GM12873 (cell line): ENCODE measurements at regions not wholly inside any gene's neighbourhood (a gene's known extent, or its start where the extent isn't known, plus 50 kb on each side); places are given as distances from the start of the nearest gene placed in this dataset.

ENCODE experiments used
- TF ChIP-seq, protein P1 (sequence below): IDR thresholded peaks from 2 replicates; pipeline ENCODE4 v1.5.1; 2012; ENCODE audit warnings: low read depth, mild to moderate bottlenecking, moderate library complexity, low read length, control low read depth; ENCODE audit not compliant: insufficient read depth; ENCODE audit errors: missing control alignments

DNA sequence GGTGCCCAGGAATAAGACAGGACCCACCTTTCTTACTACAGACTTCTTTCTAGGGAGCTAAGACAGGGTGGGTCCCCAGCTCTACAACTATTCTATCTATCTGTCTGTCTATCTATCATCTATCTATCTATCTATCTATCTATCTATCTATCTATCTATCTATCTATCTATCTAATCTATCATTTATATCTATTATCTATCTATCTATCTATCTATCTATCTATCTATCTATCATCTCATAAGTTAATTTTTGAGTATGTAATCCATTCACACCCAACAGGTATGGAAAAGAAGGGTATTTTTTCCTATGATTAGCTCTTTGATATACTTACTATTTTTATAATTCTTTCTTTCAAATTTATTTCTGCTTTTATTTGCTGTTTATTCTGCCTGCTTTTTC, 55.9 kb downstream of the BAMBI start:
- TF ChIP-seq, protein P1, sequence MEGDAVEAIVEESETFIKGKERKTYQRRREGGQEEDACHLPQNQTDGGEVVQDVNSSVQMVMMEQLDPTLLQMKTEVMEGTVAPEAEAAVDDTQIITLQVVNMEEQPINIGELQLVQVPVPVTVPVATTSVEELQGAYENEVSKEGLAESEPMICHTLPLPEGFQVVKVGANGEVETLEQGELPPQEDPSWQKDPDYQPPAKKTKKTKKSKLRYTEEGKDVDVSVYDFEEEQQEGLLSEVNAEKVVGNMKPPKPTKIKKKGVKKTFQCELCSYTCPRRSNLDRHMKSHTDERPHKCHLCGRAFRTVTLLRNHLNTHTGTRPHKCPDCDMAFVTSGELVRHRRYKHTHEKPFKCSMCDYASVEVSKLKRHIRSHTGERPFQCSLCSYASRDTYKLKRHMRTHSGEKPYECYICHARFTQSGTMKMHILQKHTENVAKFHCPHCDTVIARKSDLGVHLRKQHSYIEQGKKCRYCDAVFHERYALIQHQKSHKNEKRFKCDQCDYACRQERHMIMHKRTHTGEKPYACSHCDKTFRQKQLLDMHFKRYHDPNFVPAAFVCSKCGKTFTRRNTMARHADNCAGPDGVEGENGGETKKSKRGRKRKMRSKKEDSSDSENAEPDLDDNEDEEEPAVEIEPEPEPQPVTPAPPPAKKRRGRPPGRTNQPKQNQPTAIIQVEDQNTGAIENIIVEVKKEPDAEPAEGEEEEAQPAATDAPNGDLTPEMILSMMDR, result no peak

DNA sequence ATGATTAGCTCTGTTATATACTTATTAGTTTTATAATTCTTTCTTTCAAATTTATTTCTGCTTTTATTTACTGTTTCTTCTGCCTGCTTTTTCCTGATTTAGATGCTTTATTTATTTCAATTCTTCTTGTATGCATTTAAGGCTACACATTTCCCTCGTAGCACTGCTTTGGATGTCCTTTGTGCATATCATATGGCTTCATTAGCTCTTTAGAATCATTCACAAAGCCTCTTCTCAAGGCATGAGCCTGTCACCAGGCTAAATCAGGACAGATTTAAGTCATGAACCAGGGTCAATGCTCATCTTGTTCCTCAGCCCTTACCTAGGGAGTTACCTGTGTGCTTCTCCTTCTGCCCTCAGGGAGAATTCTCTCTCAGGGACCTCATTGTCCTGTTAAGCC, 56.3 kb downstream of the BAMBI start:
- TF ChIP-seq, protein P1, result no peak

DNA sequence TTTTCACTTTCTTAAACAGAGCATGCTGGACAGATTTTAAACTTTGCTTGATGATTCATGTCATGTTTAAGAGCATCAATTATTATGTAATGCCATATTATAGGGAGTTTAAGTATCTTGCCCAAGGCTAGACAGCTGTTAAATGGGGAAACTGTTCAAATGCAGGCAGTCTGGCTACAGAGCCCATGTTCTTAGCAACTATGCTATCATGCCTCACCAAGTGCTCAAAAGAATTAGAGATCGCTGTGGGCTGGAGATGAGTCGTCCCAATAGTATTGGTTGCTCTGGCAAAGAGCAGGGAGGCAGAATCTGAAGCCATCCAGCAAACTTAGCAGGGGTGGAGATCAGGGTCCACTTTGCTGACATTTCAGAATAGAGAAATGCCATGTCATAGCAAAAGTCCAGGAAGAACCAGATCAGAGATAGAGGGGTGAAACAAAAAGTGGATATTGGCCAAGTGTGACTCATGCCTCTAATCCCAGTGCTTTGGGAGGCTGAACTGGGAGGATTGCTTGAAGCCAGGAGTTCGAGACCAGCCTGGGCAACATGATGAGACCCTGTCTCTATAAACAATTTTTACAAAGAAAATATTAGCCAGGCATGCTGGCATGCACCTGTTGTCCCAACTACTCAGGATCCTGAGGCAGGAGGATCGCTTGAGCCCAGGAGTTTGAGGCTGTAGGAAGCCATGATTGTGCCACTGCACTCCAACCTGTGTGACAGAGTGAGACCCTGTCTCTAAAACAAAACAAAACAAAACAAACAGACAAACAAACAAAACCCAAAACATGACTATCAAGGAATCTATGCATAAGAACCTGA, 57.8 kb downstream of the BAMBI start:
- TF ChIP-seq, protein P1, result no peak

DNA sequence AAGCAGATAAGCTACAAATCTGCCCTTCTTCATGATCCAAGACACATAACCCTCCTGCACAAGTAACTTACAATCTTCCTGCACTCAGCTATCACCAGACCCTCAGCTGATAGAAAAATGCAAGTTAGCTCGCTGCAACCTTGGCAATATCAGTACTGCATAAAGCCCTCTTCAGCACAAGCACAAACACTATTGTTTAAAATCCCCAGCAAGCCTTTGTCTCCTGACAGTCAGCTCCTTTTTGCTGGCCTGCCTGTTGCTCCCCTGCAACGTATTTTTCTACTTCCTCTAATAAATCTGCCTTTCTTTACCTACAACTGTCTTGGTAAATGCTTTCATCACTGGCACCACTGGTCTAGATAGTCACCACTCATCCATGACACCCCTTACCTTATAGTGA, 59.8 kb downstream of the BAMBI start:
- TF ChIP-seq, protein P1, result no peak

DNA sequence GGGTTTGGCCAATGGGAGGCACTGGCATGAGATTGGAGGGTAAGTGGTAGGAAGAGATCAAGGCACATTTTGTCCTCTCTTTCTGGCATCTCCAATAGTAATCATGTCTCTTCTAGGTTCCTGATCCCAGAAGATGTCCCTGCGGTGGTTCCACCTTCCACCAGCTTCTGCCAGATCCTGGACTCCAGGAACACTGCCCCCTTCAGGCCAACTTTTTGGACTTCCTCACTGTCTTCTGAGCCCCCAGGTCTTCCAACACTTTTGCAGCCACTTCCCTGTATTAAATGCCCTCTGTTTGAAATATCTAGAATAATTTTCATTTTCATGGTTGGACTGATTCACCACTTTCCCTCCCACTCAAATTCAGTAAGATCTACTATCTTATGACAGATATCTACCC, 60.9 kb downstream of the BAMBI start:
- TF ChIP-seq, protein P1, result peak; percentile 42

DNA sequence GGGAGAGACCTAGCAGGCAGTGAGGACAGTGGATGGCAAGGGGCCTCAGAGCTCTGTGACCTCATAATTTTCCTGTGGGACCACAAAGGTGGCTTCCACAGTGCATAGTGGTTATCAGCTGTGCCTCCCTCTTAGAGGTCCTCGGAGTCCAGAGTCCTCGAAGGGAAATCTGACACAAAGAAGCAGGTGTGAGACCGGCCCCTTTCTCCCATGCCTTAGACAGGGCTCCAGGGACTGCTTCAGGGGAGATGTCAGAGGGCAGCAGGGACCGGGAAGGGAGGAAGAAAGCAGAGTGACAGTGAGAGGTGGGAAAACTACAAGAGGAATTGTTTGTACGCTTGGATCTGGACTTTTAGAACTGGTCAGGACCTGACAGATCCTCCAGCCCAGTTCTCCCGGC, 66.3 kb downstream of the BAMBI start:
- TF ChIP-seq, protein P1, result no peak

DNA sequence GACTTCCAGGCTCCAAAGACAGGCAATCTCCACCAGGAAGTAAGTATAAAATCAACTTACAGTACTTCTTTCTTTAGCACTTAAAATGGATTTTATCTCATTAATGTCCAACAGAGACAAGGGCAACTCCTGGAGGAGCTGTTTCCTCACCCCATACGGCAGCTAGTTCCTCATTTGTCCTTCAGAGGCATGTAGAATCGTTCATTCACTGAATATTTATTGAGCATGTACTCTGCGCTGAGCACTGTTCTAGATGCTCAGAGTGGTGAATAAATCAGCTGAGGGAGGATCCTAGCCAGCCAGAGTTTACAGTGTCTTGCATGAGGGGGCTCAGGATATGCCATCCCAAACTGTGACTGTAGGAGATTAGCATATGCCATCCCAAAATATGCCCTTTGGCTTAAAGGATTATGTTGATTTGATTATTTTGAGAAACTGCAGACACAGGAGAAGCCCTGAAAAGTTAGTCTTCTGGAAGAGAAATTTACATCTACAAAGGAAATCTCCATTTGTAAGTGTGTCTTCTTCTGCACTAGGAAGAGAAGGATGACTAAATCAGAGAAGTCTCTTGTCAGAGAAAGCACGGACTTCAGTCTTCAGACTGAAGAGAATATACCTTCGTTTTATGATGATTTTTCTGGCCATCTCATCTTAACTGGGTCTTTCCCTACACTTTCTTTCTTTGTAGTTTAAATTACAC, 66.9 kb downstream of the BAMBI start:
- TF ChIP-seq, protein P1, result no peak
